SU-DHL-6 (cell line): ENCODE measurements at regions not wholly inside any gene's neighbourhood (a gene's known extent, or its start where the extent isn't known, plus 50 kb on each side); places are given as distances from the start of the nearest gene placed in this dataset.

ENCODE experiments used
- CTCF ChIP-seq: fragments of 200-600 bp; sonication (generic); IDR thresholded peaks from one replicate; pipeline ENCODE4 v1.5.1; 2017; ENCODE audit warnings: antibody characterized with exemption, mild to moderate bottlenecking, low read length, moderate library complexity; ENCODE audit not compliant: insufficient read depth, poor library complexity, severe bottlenecking
- EZH2phosphoT487 ChIP-seq: fragments of 200-600 bp; sonication (generic), shearing (Covaris generic); conservative IDR thresholded peaks from 2 replicates; pipeline ENCODE4 v1.6.1; 2018; ENCODE audit warnings: mild to moderate bottlenecking, antibody characterized with exemption, low read length, moderate library complexity, mixed read lengths

GRCh38 chr5:136808756-136809155 is 443.4 kb upstream of the TRPC7 start:
- TF ChIP-seq CTCF (no peak), EZH2phosphoT487 (no peak)
